HS-5 (cell line): ENCODE measurements at regions not wholly inside any gene's neighbourhood (a gene's known extent, or its start where the extent isn't known, plus 50 kb on each side); places are given as distances from the start of the nearest gene placed in this dataset.

Source experiments
- DNase-seq: peaks from one replicate; pipeline ENCODE4 v3.0.0-alpha.2; 2012; ENCODE audit warnings: low read depth

GRCh38 chr16:77592021-77592420, 130.3 kb upstream of the NUDT7 start:
- no peak for DNase-seq

- no peak for DNase-seq
Observed at GRCh38 chr16:77594057-77594456, 128.3 kb upstream of the NUDT7 start.

GRCh38 chr16:77594799-77595596, 127.3 kb upstream of the NUDT7 start:
- DNase-seq = no peak

- DNase-seq = peak; percentile 64
Observed at GRCh38 chr16:77596261-77596660, 126.1 kb upstream of the NUDT7 start.

- DNase-seq = no peak
Observed at GRCh38 chr16:77599793-77600415, 122.4 kb upstream of the NUDT7 start.

- DNase-seq = no peak
Observed at GRCh38 chr16:77600555-77600954, 121.8 kb upstream of the NUDT7 start.

- DNase-seq = no peak
Observed at GRCh38 chr16:77603656-77604055, 118.7 kb upstream of the NUDT7 start.

GRCh38 chr16:77610496-77610895, 111.8 kb upstream of the NUDT7 start:
- no peak for DNase-seq

GRCh38 chr16:77611386-77611785, 110.9 kb upstream of the NUDT7 start:
- no peak for DNase-seq

GRCh38 chr16:77612596-77612995, 109.7 kb upstream of the NUDT7 start:
- DNase-seq = no peak

- no peak for DNase-seq
Observed at GRCh38 chr16:77613095-77613494, 109.2 kb upstream of the NUDT7 start.

GRCh38 chr16:77617553-77617952, 104.8 kb upstream of the NUDT7 start:
- no peak for DNase-seq

GRCh38 chr16:77617996-77618395, 104.3 kb upstream of the NUDT7 start:
- no peak for DNase-seq

- no peak for DNase-seq
Observed at GRCh38 chr16:77618951-77619350, 103.4 kb upstream of the NUDT7 start.

- DNase-seq = no peak
Observed at GRCh38 chr16:77624085-77624484, 98.2 kb upstream of the NUDT7 start.

- DNase-seq = no peak
Observed at GRCh38 chr16:77636615-77637014, 85.7 kb upstream of the NUDT7 start.

GRCh38 chr16:77637940-77638339, 84.4 kb upstream of the NUDT7 start:
- DNase-seq = no peak

- DNase-seq = no peak
Observed at GRCh38 chr16:77643176-77643575, 79.1 kb upstream of the NUDT7 start.

- no peak for DNase-seq
Observed at GRCh38 chr16:77645764-77646163, 76.5 kb upstream of the NUDT7 start.

- DNase-seq = no peak
Observed at GRCh38 chr16:77647726-77648125, 74.6 kb upstream of the NUDT7 start.

GRCh38 chr16:77650761-77651160, 71.6 kb upstream of the NUDT7 start:
- DNase-seq = no peak

GRCh38 chr16:77652399-77652798, 69.9 kb upstream of the NUDT7 start:
- DNase-seq = no peak

GRCh38 chr16:77657016-77657415, 65.3 kb upstream of the NUDT7 start:
- no peak for DNase-seq

GRCh38 chr16:77660311-77660710, 62.0 kb upstream of the NUDT7 start:
- DNase-seq = no peak
